Trophoblast cell (in vitro differentiated cells and primary cell): ENCODE measurements at regions not wholly inside any gene's neighbourhood (a gene's known extent, or its start where the extent isn't known, plus 50 kb on each side); places are given as distances from the start of the nearest gene placed in this dataset.

Experiments
- DNase-seq, 2 donors: peaks; one replicate each; pipeline ENCODE4 v3.0.0-alpha.2; 2016
- H2AFZ ChIP-seq: 2 replicates; pipeline ENCODE4 v1.6.1; 2013; ENCODE audit warnings: low read length, moderate library complexity, mild to moderate bottlenecking; ENCODE audit not compliant: insufficient read depth, poor library complexity
- H2AK5ac ChIP-seq: 2 replicates; pipeline ENCODE4 v1.6.1; 2013; ENCODE audit warnings: mild to moderate bottlenecking, low read length
- H2BK120ac ChIP-seq: 2 replicates; pipeline ENCODE4 v1.6.1; 2013; ENCODE audit warnings: low read length, mild to moderate bottlenecking, moderate library complexity; ENCODE audit not compliant: insufficient read depth, poor library complexity
- H2BK12ac ChIP-seq: 2 replicates; pipeline ENCODE4 v1.6.1; 2013; ENCODE audit warnings: mild to moderate bottlenecking, low read length, moderate library complexity
- H2BK5ac ChIP-seq: 2 replicates; pipeline ENCODE4 v1.6.1; 2013; ENCODE audit warnings: low read length, low read depth, moderate library complexity, mild to moderate bottlenecking; ENCODE audit not compliant: poor library complexity
- H3K14ac ChIP-seq: 2 replicates; pipeline ENCODE4 v1.6.1; 2013; ENCODE audit warnings: mild to moderate bottlenecking, low read length
- H3K18ac ChIP-seq: 2 replicates; pipeline ENCODE4 v1.6.1; 2013; ENCODE audit warnings: mild to moderate bottlenecking, low read length
- H3K23ac ChIP-seq: 2 replicates; pipeline ENCODE4 v1.6.1; 2013; ENCODE audit warnings: low read length
- H3K27ac ChIP-seq: 2 replicates; pipeline ENCODE4 v1.5.1; 2013; ENCODE audit warnings: low read depth, mild to moderate bottlenecking, inconsistent platforms, low read length, moderate library complexity
- H3K27me3 ChIP-seq: 2 replicates; pipeline ENCODE4 v1.6.1; 2013; ENCODE audit warnings: inconsistent platforms, mild to moderate bottlenecking, low read length, moderate library complexity; ENCODE audit not compliant: insufficient read depth
- H3K36me3 ChIP-seq, 2 experiments: 1 replicate in 1 of 2; 2 replicates in 1 of 2; pipeline ENCODE4 v1.6.1; 2013; ENCODE audit warnings: low read length in 2 of 2, mild to moderate bottlenecking in 2 of 2, moderate library complexity in 1 of 2; ENCODE audit not compliant: insufficient read depth in 2 of 2, control insufficient read depth in 1 of 2
- H3K4ac ChIP-seq: 2 replicates; pipeline ENCODE4 v1.6.1; 2013; ENCODE audit warnings: low read depth, mild to moderate bottlenecking, low read length, moderate library complexity
- H3K4me1 ChIP-seq, 2 experiments: 1 replicate in 1 of 2; 2 replicates in 1 of 2; pipeline ENCODE4 v1.6.1; 2013; ENCODE audit warnings: low read length in 2 of 2, mild to moderate bottlenecking in 2 of 2, moderate library complexity in 1 of 2; ENCODE audit not compliant: insufficient read depth in 2 of 2, control insufficient read depth in 1 of 2
- H3K4me2 ChIP-seq: 2 replicates; pipeline ENCODE4 v1.6.1; 2013; ENCODE audit warnings: inconsistent platforms, mild to moderate bottlenecking, low read length, moderate library complexity
- H3K4me3 ChIP-seq: 2 replicates; pipeline ENCODE4 v1.5.1; 2013; ENCODE audit warnings: mild to moderate bottlenecking, low read depth, low read length, inconsistent platforms
- H3K79me1 ChIP-seq: one replicate; pipeline ENCODE4 v1.6.1; 2013; ENCODE audit warnings: low read length
- H3K79me2 ChIP-seq: 2 replicates; pipeline ENCODE4 v1.6.1; 2013; ENCODE audit warnings: low read length, mild to moderate bottlenecking; ENCODE audit not compliant: control insufficient read depth, insufficient read depth, poor library complexity
- H3K9ac ChIP-seq: 2 replicates; pipeline ENCODE4 v1.6.1; 2013; ENCODE audit warnings: mild to moderate bottlenecking, low read length
- H3K9me3 ChIP-seq: 2 replicates; pipeline ENCODE4 v1.6.1; 2013; ENCODE audit warnings: low read depth, mild to moderate bottlenecking, control low read depth, inconsistent platforms, low read length; ENCODE audit not compliant: insufficient read depth
- H4K12ac ChIP-seq: 2 replicates; pipeline ENCODE4 v1.6.1; 2013; ENCODE audit warnings: low read depth, mild to moderate bottlenecking, low read length, moderate library complexity
- H4K8ac ChIP-seq: 2 replicates; pipeline ENCODE4 v1.6.1; 2013; ENCODE audit warnings: low read depth, mild to moderate bottlenecking, low read length, moderate library complexity
- H4K91ac ChIP-seq: one replicate; pipeline ENCODE4 v1.6.1; 2013; ENCODE audit warnings: low read depth, mild to moderate bottlenecking, low read length, moderate library complexity
- WGBS: extraction: QIAGEN DNeasy Blood & Tissue Kit; methylation state at CpG from one replicate; pipeline ENCODE4 v1.1.7; 2013; ENCODE audit warnings: missing lambda C conversion rate; ENCODE audit not compliant: insufficient read length, insufficient coverage; ENCODE audit errors: extremely low coverage; 5-methylcytosine and 5-hydroxymethylcytosine counted together

DNA sequence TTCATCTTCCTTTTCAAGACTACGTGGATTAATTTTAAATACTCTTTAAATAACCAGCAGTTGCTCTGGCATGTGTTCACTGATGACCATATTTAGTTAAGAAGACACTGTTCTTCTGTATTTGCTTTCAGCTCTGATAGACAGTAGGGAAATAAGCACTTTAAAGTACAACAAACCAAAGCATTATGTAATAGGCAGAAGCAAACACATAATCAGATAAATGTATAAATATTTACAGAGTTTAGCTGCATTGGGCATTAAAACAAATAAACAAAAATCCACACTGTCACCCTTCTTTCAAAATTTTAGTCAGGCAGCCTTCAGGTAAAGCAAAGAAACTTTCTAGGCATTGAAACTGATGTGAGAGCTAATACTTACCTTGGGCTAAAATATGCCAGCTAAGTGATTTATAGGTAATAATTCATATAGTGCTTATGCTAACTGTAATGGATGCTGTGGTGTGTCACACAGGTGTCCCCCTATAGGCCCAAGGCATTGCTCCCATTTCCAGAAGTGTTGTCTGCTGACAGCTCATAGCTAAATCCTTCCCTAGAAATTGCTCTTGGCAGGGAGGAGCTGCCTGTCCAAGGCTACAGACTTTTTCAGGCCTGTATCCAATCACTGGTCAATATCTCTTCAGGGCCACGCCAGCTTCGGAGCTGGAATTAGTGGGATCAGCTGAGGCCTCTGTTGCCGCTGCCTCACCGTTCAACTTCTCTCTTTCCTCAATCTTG, 111.5 kb upstream of the CITED2 start:
- Histone ChIP-seq H4K8ac (no peak overlapping the region), H3K18ac (no peak overlapping the region), H4K91ac (no peak overlapping the region), H2BK120ac (no peak overlapping the region), H2BK12ac (no peak overlapping the region), H3K79me1 (no peaks in the 10 kb centered on the region), H3K36me3 (no peaks in the 10 kb centered on the region), H3K4me2 (no peak overlapping the region), H2AFZ (no peak overlapping the region), H2BK5ac (no peak overlapping the region), H3K9ac (no peak overlapping the region), H3K23ac (no peak overlapping the region), H3K4ac (no peak overlapping the region), H2AK5ac (no peak overlapping the region), H3K14ac (no peak overlapping the region), H3K27ac (no peak overlapping the region), H3K9me3 (no peaks in the 10 kb centered on the region), H3K4me3 (no peak overlapping the region), H3K27me3 (no peaks in the 10 kb centered on the region), H4K12ac (no peak overlapping the region), H3K79me2 (no peaks in the 10 kb centered on the region), H3K4me1 (peaks cover 0 to 2% of the 10 kb centered on the region in 2 experiments)
- WGBS = no CpG with 5 or more reads among the region's 5 CpGs
- DNase-seq = no peak

DNA sequence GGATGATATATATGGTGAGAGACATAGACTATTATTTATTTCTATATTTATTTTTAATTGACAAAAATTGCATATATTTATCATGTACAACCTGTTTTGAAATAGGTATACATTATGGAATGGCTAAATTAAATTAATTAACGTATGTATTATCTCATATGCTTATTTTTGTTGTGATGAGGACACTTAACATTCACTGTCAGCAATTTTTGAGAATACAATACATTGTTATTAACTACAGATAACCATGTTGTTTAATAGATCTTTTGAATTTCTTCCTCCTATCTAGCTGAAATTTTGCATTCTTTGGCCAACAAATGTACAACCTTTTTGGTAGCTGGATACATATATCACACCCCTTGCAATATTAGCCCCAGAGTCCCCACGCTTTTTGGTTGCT, 110.7 kb upstream of the CITED2 start:
- no peak overlapping the region for H2AK5ac ChIP-seq
- no peak for DNase-seq
- H3K79me2 ChIP-seq = no peaks in the 10 kb centered on the region
- no peaks in the 10 kb centered on the region for H3K79me1 ChIP-seq
- H3K9ac ChIP-seq = no peak overlapping the region
- no peak overlapping the region for H3K14ac ChIP-seq
- no peak overlapping the region for H3K4me2 ChIP-seq
- peaks cover 0 to 2% of the 10 kb centered on the region in 2 experiments for H3K4me1 ChIP-seq
- no peaks in the 10 kb centered on the region for H3K36me3 ChIP-seq
- H3K27ac ChIP-seq = no peak overlapping the region
- no CpG with 5 or more reads among the region's 2 CpGs for WGBS
- no peak overlapping the region for H4K12ac ChIP-seq
- H3K4ac ChIP-seq = no peak overlapping the region
- no peaks in the 10 kb centered on the region for H3K9me3 ChIP-seq
- no peak overlapping the region for H2BK12ac ChIP-seq
- no peak overlapping the region for H2BK120ac ChIP-seq
- no peak overlapping the region for H2BK5ac ChIP-seq
- H3K23ac ChIP-seq = no peak overlapping the region
- H4K8ac ChIP-seq = no peak overlapping the region
- H3K18ac ChIP-seq = no peak overlapping the region
- no peak overlapping the region for H4K91ac ChIP-seq
- no peaks in the 10 kb centered on the region for H3K27me3 ChIP-seq
- no peak overlapping the region for H3K4me3 ChIP-seq
- no peak overlapping the region for H2AFZ ChIP-seq

DNA sequence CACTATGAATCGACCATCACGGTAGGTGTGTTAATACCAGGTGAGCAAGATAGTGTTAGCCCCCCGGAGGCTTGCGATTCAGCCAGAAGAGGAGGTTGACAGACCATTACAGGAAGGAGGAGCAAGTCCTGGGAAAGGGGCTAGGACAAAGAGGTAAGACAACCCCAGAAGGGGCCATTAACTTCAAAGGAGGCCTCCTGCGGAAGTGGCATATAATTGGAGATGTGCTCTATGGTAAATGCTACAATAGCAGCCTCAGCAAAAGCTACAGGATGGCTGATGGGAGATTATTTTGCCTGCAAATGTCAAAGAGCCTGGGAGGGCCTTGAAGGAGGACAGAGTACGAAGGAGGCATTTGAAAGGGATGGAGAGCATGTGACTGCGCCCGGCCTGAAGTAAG, 108.6 kb upstream of the CITED2 start:
- Histone ChIP-seq H3K4me1 (peaks cover 0 to 2% of the 10 kb centered on the region in 2 experiments), H3K79me2 (no peaks in the 10 kb centered on the region), H3K14ac (no peak overlapping the region), H4K8ac (no peak overlapping the region), H3K9ac (no peak overlapping the region), H2BK120ac (no peak overlapping the region), H2BK5ac (no peak overlapping the region), H3K27me3 (no peaks in the 10 kb centered on the region), H3K27ac (no peak overlapping the region), H2AFZ (no peak overlapping the region), H3K4ac (no peak overlapping the region), H2AK5ac (no peak overlapping the region), H3K36me3 (no peaks in the 10 kb centered on the region), H3K18ac (no peak overlapping the region), H2BK12ac (no peak overlapping the region), H3K9me3 (no peaks in the 10 kb centered on the region), H3K4me3 (no peak overlapping the region), H3K79me1 (no peaks in the 10 kb centered on the region), H4K12ac (no peak overlapping the region), H4K91ac (no peak overlapping the region), H3K4me2 (no peak overlapping the region), H3K23ac (no peak overlapping the region)
- DNase-seq = no peak
- no CpG with 5 or more reads among the region's 8 CpGs for WGBS

- Histone ChIP-seq H4K8ac (no peak overlapping the region), H3K23ac (no peak overlapping the region), H2AK5ac (no peak overlapping the region), H3K4me1 (peaks cover 0 to 2% of the 10 kb centered on the region in 2 experiments), H3K14ac (no peak overlapping the region), H3K79me2 (no peaks in the 10 kb centered on the region), H3K4me3 (no peak overlapping the region), H4K91ac (no peak overlapping the region), H3K79me1 (no peaks in the 10 kb centered on the region), H3K9ac (no peak overlapping the region), H3K18ac (no peak overlapping the region), H3K4me2 (no peak overlapping the region), H3K36me3 (no peaks in the 10 kb centered on the region), H3K27ac (no peak overlapping the region), H2BK120ac (no peak overlapping the region), H4K12ac (no peak overlapping the region), H3K27me3 (no peaks in the 10 kb centered on the region), H2AFZ (no peak overlapping the region), H3K9me3 (no peaks in the 10 kb centered on the region), H2BK12ac (no peak overlapping the region), H3K4ac (no peak overlapping the region), H2BK5ac (no peak overlapping the region)
- no peak for DNase-seq
- no CpG with 5 or more reads among the region's 3 CpGs for WGBS
These were observed 107.8 kb upstream of the CITED2 start for GRCh38 chr6:139482287-139482686.
